Endodermal cell (in vitro differentiated cells): ENCODE measurements at regions not wholly inside any gene's neighbourhood (a gene's known extent, or its start where the extent isn't known, plus 50 kb on each side); places are given as distances from the start of the nearest gene placed in this dataset.
"Not testable (repeated sequence)": the region's sequence is repeated elsewhere in the genome, so short reads cannot be mapped to it uniquely, and the experiment has no call there.

Experiments
- DNase-seq: peaks from one replicate; pipeline ENCODE4 v3.0.0-alpha.2; 2017
- H3K27ac ChIP-seq: 2 replicates; pipeline ENCODE4 v1.5.1; 2013; ENCODE audit warnings: mild to moderate bottlenecking, low read depth, low read length, moderate library complexity
- H3K27me3 ChIP-seq: 2 replicates; pipeline ENCODE4 v1.6.1; 2013; ENCODE audit warnings: mild to moderate bottlenecking, low read length, moderate library complexity; ENCODE audit not compliant: insufficient read depth, control insufficient read depth, poor library complexity, severe bottlenecking
- H3K36me3 ChIP-seq: 2 replicates; pipeline ENCODE4 v1.7.0; 2013; ENCODE audit warnings: mild to moderate bottlenecking, low read length, moderate library complexity; ENCODE audit not compliant: control insufficient read depth, insufficient read depth
- H3K4me1 ChIP-seq: one replicate; pipeline ENCODE4 v1.7.0; 2013; ENCODE audit warnings: low read length; ENCODE audit not compliant: control insufficient read depth, insufficient read depth
- H3K4me3 ChIP-seq: 2 replicates; pipeline ENCODE4 v1.5.1; 2013; ENCODE audit warnings: mild to moderate bottlenecking, low read length, moderate library complexity
- H3K9ac ChIP-seq: 2 replicates; pipeline ENCODE4 v1.6.1; 2013; ENCODE audit warnings: mild to moderate bottlenecking, low read length, moderate library complexity; ENCODE audit not compliant: poor library complexity, severe bottlenecking; ENCODE audit errors: extremely low read depth
- H3K9me3 ChIP-seq: 2 replicates; pipeline ENCODE4 v1.6.1; 2013; ENCODE audit warnings: mild to moderate bottlenecking, low read length, moderate library complexity; ENCODE audit not compliant: control insufficient read depth
- H3K27ac Mint-ChIP-seq: 2 replicates; pipeline ENCODE4 v1.8.0; 2020; ENCODE audit warnings: mixed read lengths
- H3K27me3 Mint-ChIP-seq: 2 replicates; pipeline ENCODE4 v1.8.0; 2021; ENCODE audit warnings: mild to moderate bottlenecking, mixed read lengths; ENCODE audit not compliant: insufficient read depth
- H3K36me3 Mint-ChIP-seq: 2 replicates; pipeline ENCODE4 v1.8.0; 2020; ENCODE audit warnings: low read depth, mixed read lengths
- H3K4me1 Mint-ChIP-seq: 2 replicates; pipeline ENCODE4 v1.8.0; 2020; ENCODE audit warnings: mixed read lengths
- H3K4me3 Mint-ChIP-seq: 2 replicates; pipeline ENCODE4 v1.8.0; 2020; ENCODE audit warnings: mild to moderate bottlenecking, moderate library complexity, mixed read lengths
- H3K9me3 Mint-ChIP-seq: 2 replicates; pipeline ENCODE4 v1.8.0; 2020; ENCODE audit warnings: mild to moderate bottlenecking, mixed read lengths
- CTCF ChIP-seq: fragments of 200-600 bp; sonication (generic); conservative IDR thresholded peaks from 2 replicates; pipeline ENCODE4 v1.5.0; 2021; ENCODE audit warnings: antibody characterized with exemption, mild to moderate bottlenecking
- WGBS, 2 experiments: methylation state at CpG; one replicate each; pipeline versions ENCODE4 v1.1.5 to v1.1.7; 2013; ENCODE audit warnings: missing lambda C conversion rate in 2 of 2, mixed read lengths in 1 of 2; ENCODE audit not compliant: insufficient coverage in 1 of 2, insufficient read length in 1 of 2; 5-methylcytosine and 5-hydroxymethylcytosine counted together

DNA sequence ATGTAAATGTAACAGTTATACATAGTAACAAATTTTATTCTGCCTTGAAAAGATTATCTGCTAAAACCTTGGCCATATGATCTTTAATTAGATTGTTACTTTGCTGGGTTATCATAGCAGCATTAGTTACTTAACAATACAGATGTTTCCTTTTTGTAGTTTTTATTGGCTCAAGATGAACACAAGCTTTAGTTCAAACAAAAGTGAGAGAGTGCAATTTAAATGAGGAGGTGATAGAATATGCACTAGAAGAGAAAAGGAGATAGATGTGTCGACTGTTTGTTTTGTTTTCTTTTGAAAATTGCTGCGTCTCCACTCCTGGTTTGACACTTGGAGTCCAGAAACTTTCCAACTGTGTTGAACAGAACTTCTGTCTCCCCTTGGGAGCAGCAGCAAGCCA lies 91.4 kb upstream of the CAV2 start:
- Histone ChIP-seq H3K27ac (no peak overlapping the region), H3K4me3 (no peak overlapping the region), H3K4me1 (no peaks in the 10 kb centered on the region), H3K9me3 (no peaks in the 10 kb centered on the region), H3K27me3 (no peaks in the 10 kb centered on the region), H3K9ac (no peak overlapping the region), H3K36me3 (no peaks in the 10 kb centered on the region)
- H3K9me3 Mint-ChIP-seq = peaks cover 10% of the 10 kb centered on the region
- no peak for TF ChIP-seq CTCF
- H3K27me3 Mint-ChIP-seq = no peaks in the 10 kb centered on the region
- no peak for DNase-seq
- H3K4me1 Mint-ChIP-seq = peaks cover 9% of the 10 kb centered on the region
- no peak overlapping the region for H3K4me3 Mint-ChIP-seq
- H3K27ac Mint-ChIP-seq = no peak overlapping the region
- 83 to 93% methylated on average over 2 of the region's 2 CpGs for WGBS, 2 experiments
- peaks cover 3% of the 10 kb centered on the region for H3K36me3 Mint-ChIP-seq

- 89 to 91% methylated on average over 7 to 25 of the region's 28 CpGs for WGBS, 2 experiments
- not testable (repeated sequence) for H3K36me3 ChIP-seq, H3K4me3 Mint-ChIP-seq, H3K27ac ChIP-seq, H3K4me1 ChIP-seq, H3K27me3 Mint-ChIP-seq, H3K9me3 ChIP-seq, H3K27me3 ChIP-seq, DNase-seq, H3K4me1 Mint-ChIP-seq, H3K4me3 ChIP-seq, H3K9ac ChIP-seq, H3K36me3 Mint-ChIP-seq
- H3K27ac Mint-ChIP-seq = peak overlapping the region; percentile 35
- H3K9me3 Mint-ChIP-seq = peaks cover 12% of the 10 kb centered on the region
Observed at GRCh38 chr7:116408831-116409453, 90.6 kb upstream of the CAV2 start.

GRCh38 chr7:116410694-116411093 lies 88.8 kb upstream of the CAV2 start:
- H3K27me3 Mint-ChIP-seq, H3K4me1 Mint-ChIP-seq: not testable (repeated sequence)
- no CpG with 5 or more reads among the region's 3 CpGs for WGBS, 2 experiments

DNA sequence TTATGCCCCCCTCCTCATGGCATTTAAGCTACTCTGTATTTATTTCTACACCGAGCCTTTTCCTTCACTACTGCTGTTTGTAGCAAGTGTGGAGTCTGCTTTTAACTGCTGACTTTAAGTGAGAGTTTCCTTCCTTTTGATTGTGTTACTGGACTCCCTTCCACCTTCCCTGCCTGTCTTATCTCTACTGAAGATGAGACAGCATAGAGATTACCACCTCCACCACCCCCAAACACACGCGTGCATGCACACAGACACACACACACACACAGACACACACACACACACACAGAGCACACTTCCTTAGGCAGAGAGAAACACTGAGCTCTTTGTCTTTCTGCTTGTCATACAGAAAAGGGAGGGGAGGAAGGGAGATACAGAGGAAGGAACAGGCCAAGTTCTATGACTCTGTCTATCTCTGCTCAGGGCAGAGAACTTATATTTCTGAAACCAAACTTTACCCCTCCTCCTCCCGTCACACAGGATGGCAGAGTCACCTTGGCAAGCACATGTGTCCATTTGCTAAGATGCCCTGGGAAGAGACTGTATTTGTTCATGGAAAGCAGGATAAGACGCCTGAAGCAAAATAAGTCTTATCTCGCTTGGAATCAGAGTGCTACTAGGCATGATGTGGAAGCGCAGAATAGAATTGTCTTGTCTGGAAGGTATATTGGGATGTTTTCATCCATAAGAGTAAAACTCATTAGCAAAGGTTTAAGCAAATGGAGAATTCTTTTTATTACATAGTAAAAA lies 81.8 kb upstream of the CAV2 start:
- Histone ChIP-seq H3K4me1 (no peaks in the 10 kb centered on the region), H3K9me3 (no peaks in the 10 kb centered on the region), H3K27me3 (no peaks in the 10 kb centered on the region), H3K9ac (no peak overlapping the region), H3K4me3 (no peak overlapping the region), H3K27ac (no peak overlapping the region), H3K36me3 (no peaks in the 10 kb centered on the region)
- TF ChIP-seq CTCF = no peak
- Mint-ChIP-seq H3K36me3 (no peaks in the 10 kb centered on the region), H3K4me1 (peaks cover 4% of the 10 kb centered on the region), H3K27me3 (no peaks in the 10 kb centered on the region), H3K27ac (no peak overlapping the region), H3K4me3 (no peak overlapping the region), H3K9me3 (peaks cover 4% of the 10 kb centered on the region)
- WGBS, 2 experiments = 91% methylated on average over 7 of the region's 7 CpGs; no CpG with 5 or more reads in 1 of the 2 experiments
- DNase-seq = no peak

More at GRCh38 chr7:116410694-116411093, 88.8 kb upstream of the CAV2 start:
- H3K9me3 ChIP-seq, DNase-seq, H3K27ac Mint-ChIP-seq, H3K36me3 ChIP-seq, H3K4me3 ChIP-seq, H3K9ac ChIP-seq, H3K27ac ChIP-seq, H3K4me1 ChIP-seq, H3K4me3 Mint-ChIP-seq, H3K36me3 Mint-ChIP-seq, H3K27me3 ChIP-seq: not testable (repeated sequence)
- H3K9me3 Mint-ChIP-seq = peaks cover 14% of the 10 kb centered on the region
